Thyroid gland (tissue), 4 donors: ENCODE measurements at regions not wholly inside any gene's neighbourhood (a gene's known extent, or its start where the extent isn't known, plus 50 kb on each side); places are given as distances from the start of the nearest gene placed in this dataset.
A peak's percentile ranks its signal among the peaks of the same experiment; 100 is the strongest.

Experiments
- DNase-seq, 2 donors: peaks; one replicate each; pipeline ENCODE4 v3.0.0-alpha.2; 2019
- H3K27ac ChIP-seq, 3 donors: fragments of 200-600 bp; sonication (generic); 1 replicate in 2 of 3; 2 replicates in 1 of 3; pipeline ENCODE4 v1.5.1; 2016 to 2019; ENCODE audit warnings: mild to moderate bottlenecking in 1 of 3, moderate library complexity in 1 of 3
- H3K27me3 ChIP-seq: fragments of 200-600 bp; sonication (generic); one replicate; pipeline ENCODE4 v1.5.1; 2019
- H3K36me3 ChIP-seq, 2 donors: fragments of 200-600 bp; sonication (generic); one replicate each; pipeline ENCODE4 v1.5.1; 2016 to 2019
- H3K4me1 ChIP-seq, 2 donors: fragments of 200-600 bp; sonication (generic); one replicate each; pipeline ENCODE4 v1.5.1; 2017 to 2019
- H3K4me3 ChIP-seq, 3 donors: fragments of 200-600 bp; sonication (generic); replicated peaks in 1 of 3; 1 replicate in 2 of 3; 2 replicates in 1 of 3; pipeline ENCODE4 v1.5.1; 2016; ENCODE audit warnings: mild to moderate bottlenecking in 1 of 3
- H3K9me3 ChIP-seq: fragments of 200-600 bp; sonication (generic); one replicate; pipeline ENCODE4 v1.5.1; 2017
- POLR2A ChIP-seq, 2 donors: fragments of 450-650 bp; IDR thresholded peaks; one replicate each; pipeline ENCODE4 v1.6.1; 2017; ENCODE audit warnings: antibody characterized with exemption in 2 of 2, mild to moderate bottlenecking in 2 of 2, moderate library complexity in 1 of 2
- WGBS, 2 donors: methylation state at CpG; one replicate each; pipeline ENCODE4 v1.1.5; 2017; 5-methylcytosine and 5-hydroxymethylcytosine counted together
- intact Hi-C: fragments of 100-400 bp; cut with DNase I; formaldehyde crosslinking; loops from one replicate; pipeline ENCODE4 v1.15.1; 2023
- TF ChIP-seq, protein P1 (sequence below), 6 experiments: fragments of 200-600 bp in 3 of 6; fragments of 450-650 bp in 3 of 6; sonication (generic) in 3 of 6; IDR thresholded peaks; one replicate each; pipeline ENCODE4 v1.5.1; 2016 to 2019; ENCODE audit warnings: antibody characterized with exemption in 6 of 6, mild to moderate bottlenecking in 2 of 6, inconsistent platforms in 1 of 6, moderate library complexity in 1 of 6

DNA sequence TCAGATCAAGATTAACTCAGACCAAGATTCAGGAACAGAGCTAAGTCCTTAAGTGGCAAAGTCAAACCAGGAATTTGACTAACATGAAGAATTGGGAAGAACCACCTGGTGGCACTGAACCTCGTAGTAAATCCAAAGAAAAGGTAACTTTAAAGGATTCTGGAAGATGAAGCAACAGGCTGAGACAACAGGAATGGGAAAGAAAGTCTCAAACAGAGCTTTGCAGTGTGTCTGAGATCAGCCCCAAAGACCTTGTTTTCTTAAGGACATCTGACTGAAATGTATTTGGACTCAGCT is 126.1 kb downstream of the ASB9 start:
- Histone ChIP-seq H3K36me3 (no peaks in the 10 kb centered on the region), H3K4me3 (no peak overlapping the region), H3K4me1 (peaks cover 0 to 5% of the 10 kb centered on the region in 2 donors), H3K9me3 (no peaks in the 10 kb centered on the region), H3K27me3 (no peaks in the 10 kb centered on the region), H3K27ac (no peak overlapping the region)
- intact Hi-C loops, result no loop called here
- 39 to 50% methylated on average over 1 of the region's 1 CpG for WGBS, 2 donors
- no peak for DNase-seq
- TF ChIP-seq, protein P1, sequence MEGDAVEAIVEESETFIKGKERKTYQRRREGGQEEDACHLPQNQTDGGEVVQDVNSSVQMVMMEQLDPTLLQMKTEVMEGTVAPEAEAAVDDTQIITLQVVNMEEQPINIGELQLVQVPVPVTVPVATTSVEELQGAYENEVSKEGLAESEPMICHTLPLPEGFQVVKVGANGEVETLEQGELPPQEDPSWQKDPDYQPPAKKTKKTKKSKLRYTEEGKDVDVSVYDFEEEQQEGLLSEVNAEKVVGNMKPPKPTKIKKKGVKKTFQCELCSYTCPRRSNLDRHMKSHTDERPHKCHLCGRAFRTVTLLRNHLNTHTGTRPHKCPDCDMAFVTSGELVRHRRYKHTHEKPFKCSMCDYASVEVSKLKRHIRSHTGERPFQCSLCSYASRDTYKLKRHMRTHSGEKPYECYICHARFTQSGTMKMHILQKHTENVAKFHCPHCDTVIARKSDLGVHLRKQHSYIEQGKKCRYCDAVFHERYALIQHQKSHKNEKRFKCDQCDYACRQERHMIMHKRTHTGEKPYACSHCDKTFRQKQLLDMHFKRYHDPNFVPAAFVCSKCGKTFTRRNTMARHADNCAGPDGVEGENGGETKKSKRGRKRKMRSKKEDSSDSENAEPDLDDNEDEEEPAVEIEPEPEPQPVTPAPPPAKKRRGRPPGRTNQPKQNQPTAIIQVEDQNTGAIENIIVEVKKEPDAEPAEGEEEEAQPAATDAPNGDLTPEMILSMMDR (IDR thresholded peaks at IDR 0.05), result no peak
- TF ChIP-seq POLR2A (IDR thresholded peaks at IDR 0.05), result no peak

- Histone ChIP-seq H3K4me1 (peaks cover 0 to 5% of the 10 kb centered on the region in 2 donors), H3K27me3 (no peaks in the 10 kb centered on the region), H3K36me3 (no peaks in the 10 kb centered on the region), H3K27ac (no peak overlapping the region), H3K9me3 (no peaks in the 10 kb centered on the region), H3K4me3 (no peak overlapping the region)
- intact Hi-C loops, result no loop called here
- TF ChIP-seq POLR2A (IDR thresholded peaks at IDR 0.05), result no peak
- TF ChIP-seq, protein P1 (IDR thresholded peaks at IDR 0.05), result peak; percentile 39 to 57 (median 52)
- WGBS, 2 donors, result 20 to 22% methylated on average over 6 of the region's 6 CpGs
- peak; percentile 54 to 63 for DNase-seq
Measured at GRCh38 chrX:15143050-15143824, 126.6 kb downstream of the ASB9 start.

GRCh38 chrX:15142084-15142715 is 127.7 kb downstream of the ASB9 start:
- DNase-seq, result peak in 1 of 2 donors; percentile 2
- Histone ChIP-seq H3K9me3 (no peaks in the 10 kb centered on the region), H3K4me1 (peaks cover 0 to 5% of the 10 kb centered on the region in 2 donors), H3K36me3 (no peaks in the 10 kb centered on the region), H3K27ac (no peak overlapping the region), H3K27me3 (no peaks in the 10 kb centered on the region), H3K4me3 (no peak overlapping the region)
- TF ChIP-seq POLR2A (IDR thresholded peaks at IDR 0.05), result no peak
- TF ChIP-seq, protein P1 (IDR thresholded peaks at IDR 0.05), result no peak
- WGBS, 2 donors, result 50 to 66% methylated on average over 7 to 8 of the region's 8 CpGs
- intact Hi-C loops, result no loop called here

GRCh38 chrX:15136795-15137194 is 133.1 kb downstream of the ASB9 start:
- 76 to 77% methylated on average over 1 of the region's 1 CpG for WGBS, 2 donors
- no peak overlapping the region for H3K27ac ChIP-seq
- H3K27me3 ChIP-seq, result no peaks in the 10 kb centered on the region
- no peak for DNase-seq
- H3K4me3 ChIP-seq, result no peak overlapping the region
- TF ChIP-seq, protein P1 (IDR thresholded peaks at IDR 0.05), result no peak
- no peak for TF ChIP-seq POLR2A (IDR thresholded peaks at IDR 0.05)
- H3K9me3 ChIP-seq, result no peaks in the 10 kb centered on the region
- H3K36me3 ChIP-seq, result no peaks in the 10 kb centered on the region
- no peaks in the 10 kb centered on the region for H3K4me1 ChIP-seq
- intact Hi-C loops, result no loop called here

DNA sequence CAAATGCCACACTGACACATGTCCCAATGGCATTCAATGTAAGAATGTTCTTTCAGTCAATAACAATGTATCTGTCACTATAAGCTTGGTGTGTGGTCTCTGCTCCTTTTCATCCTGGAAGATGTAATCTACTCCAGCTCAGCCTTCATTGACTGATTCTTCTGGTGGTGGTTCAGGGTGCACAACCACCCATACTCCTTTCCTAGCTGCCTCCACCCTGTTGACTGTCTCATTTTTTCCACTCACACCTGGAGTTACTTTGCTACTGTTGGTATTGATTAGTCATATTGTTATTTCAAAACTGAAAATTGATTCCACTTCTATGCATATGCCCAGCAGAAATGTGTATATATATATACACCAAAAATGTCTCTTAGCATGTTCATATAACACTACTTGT is 140.5 kb downstream of the ASB9 start:
- no peak for TF ChIP-seq POLR2A (IDR thresholded peaks at IDR 0.05)
- TF ChIP-seq, protein P1 (IDR thresholded peaks at IDR 0.05), result no peak
- no peaks in the 10 kb centered on the region for H3K4me1 ChIP-seq
- no peak overlapping the region for H3K4me3 ChIP-seq
- DNase-seq, result no peak
- no peaks in the 10 kb centered on the region for H3K9me3 ChIP-seq
- no peak overlapping the region for H3K27ac ChIP-seq
- intact Hi-C loops, result no loop called here
- H3K36me3 ChIP-seq, result no peaks in the 10 kb centered on the region
- no peaks in the 10 kb centered on the region for H3K27me3 ChIP-seq
